Suprapubic skin (tissue), 4 donors: ENCODE measurements at regions not wholly inside any gene's neighbourhood (a gene's known extent, or its start where the extent isn't known, plus 50 kb on each side); places are given as distances from the start of the nearest gene placed in this dataset.

Source experiments
- DNase-seq, 2 donors: peaks; one replicate each; pipeline ENCODE4 v3.0.0-alpha.2; 2019; ENCODE audit warnings: low spot score in 2 of 2
- H3K27ac ChIP-seq: fragments of 200-600 bp; sonication (generic); one replicate; pipeline ENCODE4 v1.5.1; 2019
- H3K27me3 ChIP-seq: fragments of 200-600 bp; sonication (generic); one replicate; pipeline ENCODE4 v1.5.1; 2019
- H3K36me3 ChIP-seq: fragments of 200-600 bp; sonication (generic); one replicate; pipeline ENCODE4 v1.5.1; 2019
- H3K4me1 ChIP-seq: fragments of 200-600 bp; sonication (generic); one replicate; pipeline ENCODE4 v1.5.1; 2019
- H3K4me3 ChIP-seq: fragments of 200-600 bp; sonication (generic); one replicate; pipeline ENCODE4 v1.5.1; 2019; ENCODE audit warnings: mild to moderate bottlenecking
- H3K9me3 ChIP-seq: fragments of 200-600 bp; sonication (generic); one replicate; pipeline ENCODE4 v1.5.1; 2019
- EP300 ChIP-seq: sonication (generic); formaldehyde crosslinking; IDR thresholded peaks from one replicate; pipeline ENCODE4 v1.6.1; 2017; ENCODE audit warnings: antibody characterized with exemption
- POLR2A ChIP-seq, 2 donors: fragments of 450-650 bp; IDR thresholded peaks; one replicate each; pipeline ENCODE4 v1.6.1; 2017; ENCODE audit warnings: antibody characterized with exemption in 2 of 2, mild to moderate bottlenecking in 2 of 2, moderate library complexity in 2 of 2
- POLR2AphosphoS5 ChIP-seq, 3 donors: sonication (generic); formaldehyde crosslinking; IDR thresholded peaks; one replicate each; pipeline ENCODE4 v1.6.1; 2017; ENCODE audit warnings: antibody characterized with exemption in 3 of 3
- WGBS: methylation state at CpG from one replicate; pipeline ENCODE4 v1.1.5; 2018; 5-methylcytosine and 5-hydroxymethylcytosine counted together
- TF ChIP-seq, protein P1 (sequence below), 2 donors: fragments of 200-600 bp in 1 of 2; fragments of 450-650 bp in 1 of 2; sonication (generic) in 1 of 2; IDR thresholded peaks; one replicate each; pipeline ENCODE4 v1.5.1; 2016 to 2019; ENCODE audit warnings: antibody characterized with exemption in 2 of 2, mild to moderate bottlenecking in 1 of 2, moderate library complexity in 1 of 2

- Histone ChIP-seq H3K4me3 (no peak overlapping the region), H3K36me3 (no peaks in the 10 kb centered on the region), H3K27ac (no peak overlapping the region), H3K9me3 (no peaks in the 10 kb centered on the region), H3K27me3 (no peaks in the 10 kb centered on the region), H3K4me1 (no peaks in the 10 kb centered on the region)
- TF ChIP-seq, protein P1, sequence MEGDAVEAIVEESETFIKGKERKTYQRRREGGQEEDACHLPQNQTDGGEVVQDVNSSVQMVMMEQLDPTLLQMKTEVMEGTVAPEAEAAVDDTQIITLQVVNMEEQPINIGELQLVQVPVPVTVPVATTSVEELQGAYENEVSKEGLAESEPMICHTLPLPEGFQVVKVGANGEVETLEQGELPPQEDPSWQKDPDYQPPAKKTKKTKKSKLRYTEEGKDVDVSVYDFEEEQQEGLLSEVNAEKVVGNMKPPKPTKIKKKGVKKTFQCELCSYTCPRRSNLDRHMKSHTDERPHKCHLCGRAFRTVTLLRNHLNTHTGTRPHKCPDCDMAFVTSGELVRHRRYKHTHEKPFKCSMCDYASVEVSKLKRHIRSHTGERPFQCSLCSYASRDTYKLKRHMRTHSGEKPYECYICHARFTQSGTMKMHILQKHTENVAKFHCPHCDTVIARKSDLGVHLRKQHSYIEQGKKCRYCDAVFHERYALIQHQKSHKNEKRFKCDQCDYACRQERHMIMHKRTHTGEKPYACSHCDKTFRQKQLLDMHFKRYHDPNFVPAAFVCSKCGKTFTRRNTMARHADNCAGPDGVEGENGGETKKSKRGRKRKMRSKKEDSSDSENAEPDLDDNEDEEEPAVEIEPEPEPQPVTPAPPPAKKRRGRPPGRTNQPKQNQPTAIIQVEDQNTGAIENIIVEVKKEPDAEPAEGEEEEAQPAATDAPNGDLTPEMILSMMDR (IDR thresholded peaks at IDR 0.05) = no peak
- TF ChIP-seq POLR2AphosphoS5 (IDR thresholded peaks at IDR 0.05) (no peak), POLR2A (IDR thresholded peaks at IDR 0.05) (no peak), EP300 (no peak)
- no peak for DNase-seq
- 28% methylated on average over 6 of the region's 6 CpGs for WGBS
These were observed 193.4 kb upstream of the MBL2 start for GRCh38 chr10:52965938-52966401.

- 82% methylated on average over 2 of the region's 3 CpGs for WGBS
- H3K4me1 ChIP-seq = no peaks in the 10 kb centered on the region
- DNase-seq = no peak
- TF ChIP-seq, protein P1 (IDR thresholded peaks at IDR 0.05) = no peak
- H3K27ac ChIP-seq = no peak overlapping the region
- H3K4me3 ChIP-seq = no peak overlapping the region
- H3K36me3 ChIP-seq = no peaks in the 10 kb centered on the region
- no peaks in the 10 kb centered on the region for H3K9me3 ChIP-seq
- H3K27me3 ChIP-seq = no peaks in the 10 kb centered on the region
These were observed 192.9 kb upstream of the MBL2 start for GRCh38 chr10:52965509-52965908.

DNA sequence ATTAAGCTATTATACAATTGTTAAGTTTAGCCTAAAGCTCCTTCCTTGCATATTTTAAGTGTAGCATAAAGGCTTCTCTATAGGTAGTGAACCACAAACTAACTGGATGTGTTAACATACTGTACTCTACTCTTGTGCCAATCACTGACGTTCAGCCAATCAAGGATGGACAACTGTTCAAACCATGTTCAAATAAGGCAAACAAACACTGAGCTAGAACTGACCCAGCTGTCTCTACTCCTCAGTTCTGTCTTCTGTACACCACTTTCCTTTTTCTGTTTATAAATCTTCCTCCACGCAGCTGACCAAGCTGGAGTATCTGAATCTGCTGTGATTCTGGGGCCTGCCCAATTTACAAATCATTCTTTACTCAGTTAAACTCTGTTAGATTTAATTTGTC lies 188.7 kb upstream of the MBL2 start:
- Histone ChIP-seq H3K36me3 (no peaks in the 10 kb centered on the region), H3K4me1 (no peaks in the 10 kb centered on the region), H3K4me3 (no peak overlapping the region), H3K27ac (no peak overlapping the region), H3K27me3 (no peaks in the 10 kb centered on the region), H3K9me3 (no peaks in the 10 kb centered on the region)
- TF ChIP-seq EP300 (no peak), POLR2A (IDR thresholded peaks at IDR 0.05) (no peak), POLR2AphosphoS5 (IDR thresholded peaks at IDR 0.05) (no peak)
- TF ChIP-seq, protein P1 (IDR thresholded peaks at IDR 0.05) = no peak
- DNase-seq = no peak
- WGBS = 46% methylated on average over 2 of the region's 2 CpGs

- DNase-seq = no peak
- Histone ChIP-seq H3K4me3 (no peak overlapping the region), H3K9me3 (no peaks in the 10 kb centered on the region), H3K27ac (no peak overlapping the region), H3K27me3 (no peaks in the 10 kb centered on the region), H3K4me1 (no peaks in the 10 kb centered on the region), H3K36me3 (no peaks in the 10 kb centered on the region)
- TF ChIP-seq EP300 (no peak), POLR2AphosphoS5 (IDR thresholded peaks at IDR 0.05) (no peak), POLR2A (IDR thresholded peaks at IDR 0.05) (no peak)
- TF ChIP-seq, protein P1 (IDR thresholded peaks at IDR 0.05) = no peak
- 91% methylated on average over 2 of the region's 2 CpGs for WGBS
These were observed 187.2 kb upstream of the MBL2 start for GRCh38 chr10:52959810-52960209.

DNA sequence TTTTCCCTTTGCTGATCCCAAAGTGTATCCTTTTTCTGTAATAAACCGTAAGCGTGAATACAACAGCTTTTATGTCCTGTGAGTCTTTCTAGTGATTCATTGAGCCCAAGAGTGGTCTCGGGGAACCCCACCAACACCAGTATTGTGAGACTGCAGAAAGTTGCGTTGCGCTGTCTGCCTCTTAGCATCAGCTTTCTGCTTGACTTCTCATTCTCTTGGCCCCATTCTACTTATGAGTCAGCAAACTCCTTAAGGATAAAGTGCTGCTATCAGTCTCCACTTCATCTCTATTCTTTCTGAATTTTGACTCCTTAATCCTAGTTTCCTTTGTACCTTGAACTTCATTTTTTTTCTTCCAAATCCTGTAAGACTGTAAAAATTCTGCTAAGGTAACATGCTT lies 184.3 kb upstream of the MBL2 start:
- no peaks in the 10 kb centered on the region for H3K36me3 ChIP-seq

More for the DNA sequence above, 184.3 kb upstream of the MBL2 start:
- Histone ChIP-seq H3K9me3 (no peaks in the 10 kb centered on the region), H3K27ac (no peak overlapping the region), H3K4me3 (no peak overlapping the region), H3K4me1 (no peaks in the 10 kb centered on the region), H3K27me3 (no peaks in the 10 kb centered on the region)
- 84% methylated on average over 5 of the region's 5 CpGs for WGBS
- TF ChIP-seq POLR2A (IDR thresholded peaks at IDR 0.05) (no peak), EP300 (no peak), POLR2AphosphoS5 (IDR thresholded peaks at IDR 0.05) (no peak)
- TF ChIP-seq, protein P1 (IDR thresholded peaks at IDR 0.05) = no peak
- no peak for DNase-seq
